ENCODE measurements at regions not wholly inside any gene's neighbourhood (a gene's known extent, or its start where the extent isn't known, plus 50 kb on each side); places are given as distances from the start of the nearest gene placed in this dataset.

DNA sequence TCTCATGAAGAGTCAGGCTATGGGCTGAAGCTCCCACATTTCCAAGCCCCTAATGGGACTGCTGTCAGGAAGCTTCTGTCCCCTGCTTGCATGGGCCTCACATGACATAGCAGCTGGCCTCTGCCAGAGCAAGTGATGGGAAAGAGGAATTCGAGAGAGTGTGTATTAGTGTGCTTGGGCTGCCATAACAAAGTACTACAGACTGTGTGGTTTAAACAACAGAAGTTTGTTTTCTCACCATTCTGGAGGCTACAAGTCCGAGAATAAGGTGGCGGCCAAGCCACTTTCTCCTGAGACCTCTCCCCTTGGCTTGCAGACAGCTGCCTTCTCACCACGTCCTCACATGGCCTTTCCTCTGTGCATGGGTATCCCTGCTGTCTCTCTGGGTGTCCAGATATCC is 274.4 kb downstream of the NUAK1 start:
- no peak overlapping the region for H3K27ac ChIP-seq (replicated peaks in 1 of 4)
- TF ChIP-seq POLR2A (IDR thresholded peaks at IDR 0.05; ENCODE audit: low read depth) (no peak), EP300 (IDR thresholded peaks at IDR 0.05) (no peak), POLR2AphosphoS5 (IDR thresholded peaks at IDR 0.05) (no peak)
- TF ChIP-seq, protein P1, sequence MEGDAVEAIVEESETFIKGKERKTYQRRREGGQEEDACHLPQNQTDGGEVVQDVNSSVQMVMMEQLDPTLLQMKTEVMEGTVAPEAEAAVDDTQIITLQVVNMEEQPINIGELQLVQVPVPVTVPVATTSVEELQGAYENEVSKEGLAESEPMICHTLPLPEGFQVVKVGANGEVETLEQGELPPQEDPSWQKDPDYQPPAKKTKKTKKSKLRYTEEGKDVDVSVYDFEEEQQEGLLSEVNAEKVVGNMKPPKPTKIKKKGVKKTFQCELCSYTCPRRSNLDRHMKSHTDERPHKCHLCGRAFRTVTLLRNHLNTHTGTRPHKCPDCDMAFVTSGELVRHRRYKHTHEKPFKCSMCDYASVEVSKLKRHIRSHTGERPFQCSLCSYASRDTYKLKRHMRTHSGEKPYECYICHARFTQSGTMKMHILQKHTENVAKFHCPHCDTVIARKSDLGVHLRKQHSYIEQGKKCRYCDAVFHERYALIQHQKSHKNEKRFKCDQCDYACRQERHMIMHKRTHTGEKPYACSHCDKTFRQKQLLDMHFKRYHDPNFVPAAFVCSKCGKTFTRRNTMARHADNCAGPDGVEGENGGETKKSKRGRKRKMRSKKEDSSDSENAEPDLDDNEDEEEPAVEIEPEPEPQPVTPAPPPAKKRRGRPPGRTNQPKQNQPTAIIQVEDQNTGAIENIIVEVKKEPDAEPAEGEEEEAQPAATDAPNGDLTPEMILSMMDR (IDR thresholded peaks at IDR 0.05): no peak
- DNase-seq (ENCODE audit: extremely low spot score): no peak
- H3K4me1 ChIP-seq: no peaks in the 10 kb centered on the region
- H3K27me3 ChIP-seq: no peaks in the 10 kb centered on the region
- no peaks in the 10 kb centered on the region for H3K36me3 ChIP-seq
- H3K4me3 ChIP-seq: no peak overlapping the region
- H3K9me3 ChIP-seq: no peaks in the 10 kb centered on the region
- intact Hi-C loops (cut with DNase I): no loop called here
- 76% methylated on average over 4 of the region's 4 CpGs for WGBS

DNA sequence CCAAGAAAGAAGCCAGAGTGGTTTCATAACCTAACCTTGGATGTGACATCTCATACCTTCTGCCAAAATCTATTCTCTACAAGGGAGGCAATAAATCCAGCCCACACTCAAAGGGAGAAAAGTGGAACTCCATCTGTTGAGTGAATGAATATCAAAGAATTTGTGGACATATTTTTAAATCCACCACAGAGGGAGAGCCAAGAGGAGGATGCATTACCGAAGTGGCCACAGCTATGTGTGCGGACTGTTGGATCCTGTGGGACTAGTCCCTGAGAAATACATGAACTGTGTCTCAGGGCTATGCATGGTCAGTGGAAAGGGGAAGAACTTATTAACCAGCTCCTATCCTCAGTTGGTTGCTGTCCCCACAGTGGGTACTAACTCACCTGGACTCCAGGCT is 273.9 kb downstream of the NUAK1 start:
- no peaks in the 10 kb centered on the region for H3K9me3 ChIP-seq
- WGBS: 80% methylated on average over 2 of the region's 2 CpGs
- intact Hi-C loops (cut with DNase I): no loop called here
- no peaks in the 10 kb centered on the region for H3K4me1 ChIP-seq
- TF ChIP-seq POLR2AphosphoS5 (IDR thresholded peaks at IDR 0.05): no peak
- TF ChIP-seq, protein P1 (IDR thresholded peaks at IDR 0.05): no peak
- no peak for TF ChIP-seq EP300 (IDR thresholded peaks at IDR 0.05)
- TF ChIP-seq POLR2A (IDR thresholded peaks at IDR 0.05; ENCODE audit: low read depth): no peak
- no peak overlapping the region for H3K4me3 ChIP-seq
- H3K27me3 ChIP-seq: no peaks in the 10 kb centered on the region
- H3K36me3 ChIP-seq: no peaks in the 10 kb centered on the region
- DNase-seq (ENCODE audit: extremely low spot score): no peak
- H3K27ac ChIP-seq (replicated peaks in 1 of 4): no peak overlapping the region

DNA sequence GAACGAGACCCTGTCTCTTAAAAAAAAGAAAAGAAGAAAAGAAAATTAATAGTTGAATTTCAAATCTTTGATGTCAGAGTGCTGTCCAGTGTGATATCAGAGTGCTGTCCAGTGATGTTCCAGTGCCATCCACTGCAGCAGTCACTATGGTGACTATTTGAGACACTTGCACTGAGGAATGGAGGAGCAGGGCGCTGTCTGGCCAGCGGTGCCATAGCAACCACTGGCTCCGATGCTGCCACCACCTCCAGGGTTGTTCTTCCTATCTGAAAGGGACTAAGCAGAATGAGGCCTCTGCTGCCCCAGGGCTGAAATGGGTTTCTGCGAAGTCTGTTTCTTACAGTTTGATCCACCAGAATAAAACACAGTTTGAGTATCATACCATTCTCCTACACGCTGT is 272.9 kb downstream of the NUAK1 start:
- no peaks in the 10 kb centered on the region for H3K4me1 ChIP-seq
- H3K36me3 ChIP-seq: no peaks in the 10 kb centered on the region
- 90% methylated on average over 6 of the region's 6 CpGs for WGBS
- no peak for DNase-seq (ENCODE audit: extremely low spot score)
- H3K9me3 ChIP-seq: peaks cover 0 to 3% (median 0%) of the 10 kb centered on the region in 4 donors
- H3K27me3 ChIP-seq: no peaks in the 10 kb centered on the region
- intact Hi-C loops (cut with DNase I): no loop called here
- no peak overlapping the region for H3K27ac ChIP-seq (replicated peaks in 1 of 4)
- TF ChIP-seq EP300 (IDR thresholded peaks at IDR 0.05): no peak
- TF ChIP-seq, protein P1 (IDR thresholded peaks at IDR 0.05): no peak
- TF ChIP-seq POLR2AphosphoS5 (IDR thresholded peaks at IDR 0.05): no peak
- TF ChIP-seq POLR2A (IDR thresholded peaks at IDR 0.05; ENCODE audit: low read depth): no peak
- no peak overlapping the region for H3K4me3 ChIP-seq

DNA sequence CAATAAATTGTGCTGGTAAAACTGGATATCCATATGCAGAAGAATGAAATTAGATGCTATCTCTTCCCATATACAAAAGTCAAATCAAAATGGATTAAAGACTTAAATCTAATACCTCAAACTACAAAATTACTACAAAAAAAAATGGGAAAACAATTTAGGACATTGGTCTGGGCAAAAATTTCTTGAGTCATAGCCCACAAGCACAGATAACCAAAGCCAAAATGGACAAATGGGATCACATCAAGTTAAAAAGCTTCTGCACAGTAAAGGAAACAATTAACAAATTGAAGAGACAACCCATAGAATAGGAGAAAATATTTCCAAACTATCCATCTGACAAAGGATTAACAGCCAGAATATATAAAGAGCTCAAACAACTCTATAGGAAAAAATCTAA is 264.6 kb downstream of the NUAK1 start:
- Histone ChIP-seq H3K4me3 (no peak overlapping the region), H3K36me3 (no peaks in the 10 kb centered on the region), H3K27me3 (no peaks in the 10 kb centered on the region), H3K4me1 (no peaks in the 10 kb centered on the region), H3K27ac (replicated peaks in 1 of 4) (no peak overlapping the region), H3K9me3 (peaks cover 0 to 11% (median 0%) of the 10 kb centered on the region in 4 donors)
- intact Hi-C loops (cut with DNase I): no loop called here
- DNase-seq (ENCODE audit: extremely low spot score): no peak
- TF ChIP-seq POLR2A (IDR thresholded peaks at IDR 0.05; ENCODE audit: low read depth) (no peak), EP300 (IDR thresholded peaks at IDR 0.05) (no peak), POLR2AphosphoS5 (IDR thresholded peaks at IDR 0.05) (no peak)
- TF ChIP-seq, protein P1 (IDR thresholded peaks at IDR 0.05): no peak

DNA sequence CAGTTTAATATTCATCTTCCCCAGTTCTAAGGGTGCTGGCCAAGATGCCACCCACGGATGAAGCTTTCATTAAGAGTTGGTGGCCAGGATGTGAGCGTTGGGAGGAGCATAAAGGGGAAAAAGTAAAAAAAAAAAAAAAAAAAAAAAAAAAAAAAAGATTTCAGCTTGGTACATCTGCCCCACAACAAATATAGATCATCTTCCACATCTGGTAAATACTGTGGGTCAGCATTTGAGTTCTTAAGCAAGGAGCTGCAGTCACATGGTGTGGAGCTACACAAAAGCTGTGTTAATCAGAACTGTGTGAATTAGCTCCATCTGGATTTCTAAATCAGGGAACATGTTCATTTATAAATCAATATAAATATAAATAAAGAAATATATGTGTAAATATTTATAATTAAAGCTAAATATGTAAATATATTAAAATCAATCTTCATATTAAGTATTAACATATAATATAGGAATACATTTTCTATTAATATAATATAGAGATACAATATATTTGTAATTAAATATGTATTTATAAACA is 262.3 kb downstream of the NUAK1 start:
- no peaks in the 10 kb centered on the region for H3K36me3 ChIP-seq
- DNase-seq (ENCODE audit: extremely low spot score): no peak
- H3K9me3 ChIP-seq: peaks cover 0 to 3% (median 0%) of the 10 kb centered on the region in 4 donors
- intact Hi-C loops (cut with DNase I): no loop called here
- H3K27ac ChIP-seq (replicated peaks in 1 of 4): no peak overlapping the region
- TF ChIP-seq EP300 (IDR thresholded peaks at IDR 0.05) (no peak), POLR2A (IDR thresholded peaks at IDR 0.05; ENCODE audit: low read depth) (no peak), POLR2AphosphoS5 (IDR thresholded peaks at IDR 0.05) (no peak)
- TF ChIP-seq, protein P1 (IDR thresholded peaks at IDR 0.05): no peak
- no peaks in the 10 kb centered on the region for H3K27me3 ChIP-seq
- H3K4me3 ChIP-seq: no peak overlapping the region
- WGBS: 13% methylated on average over 2 of the region's 2 CpGs
- H3K4me1 ChIP-seq: no peaks in the 10 kb centered on the region

All from esophagus muscularis mucosa (tissue), 4 donors.